Naive thymus-derived CD4-positive, alpha-beta T cell (primary cell): ENCODE measurements at regions not wholly inside any gene's neighbourhood (a gene's known extent, or its start where the extent isn't known, plus 50 kb on each side); places are given as distances from the start of the nearest gene placed in this dataset.

Experiments
- ATAC-seq: fragments of 150-1000 bp; cut with Tn5 transposase; 2 replicates; pipeline ENCODE4 v1.10.0; 2021; ENCODE audit warnings: mild to moderate bottlenecking, moderate library complexity
- CTCF ChIA-PET: fragments of 350-600 bp; sonication (Branson Sonifier 250); formaldehyde crosslinking; loops from one replicate; lab custom pipeline; 2021; ENCODE audit warnings: antibody characterized with exemption; lab: Charles Lee
- POLR2A ChIA-PET: fragments of 350-600 bp; sonication (Branson Sonifier 250); formaldehyde crosslinking; loops from one replicate; lab custom pipeline; 2021; ENCODE audit warnings: antibody characterized with exemption, inconsistent platforms; lab: Charles Lee
- DNase-seq, 9 donors: peaks; one replicate each; pipeline versions ENCODE4 v3.0.0 to v3.0.0-alpha.2; 2020 to 2022; ENCODE audit warnings: mixed read lengths in 1 of 9
- H3K27ac ChIP-seq: one replicate; pipeline ENCODE4 v1.7.0; 2013; ENCODE audit warnings: mild to moderate bottlenecking, low read depth, low read length, moderate library complexity
- H3K27me3 ChIP-seq, 2 donors: one replicate each; pipeline ENCODE4 v1.7.0; 2013; ENCODE audit warnings: low read length in 2 of 2, mild to moderate bottlenecking in 2 of 2, moderate library complexity in 2 of 2; ENCODE audit not compliant: control insufficient read depth in 2 of 2, insufficient read depth in 2 of 2
- H3K36me3 ChIP-seq, 3 experiments: 1 replicate in 2 of 3; 2 replicates in 1 of 3; pipeline ENCODE4 v1.7.0; 2013; ENCODE audit warnings: low read length in 3 of 3, mild to moderate bottlenecking in 3 of 3, moderate library complexity in 1 of 3; ENCODE audit not compliant: insufficient read depth in 3 of 3, control insufficient read depth in 2 of 3
- H3K4me1 ChIP-seq, 2 donors: one replicate each; pipeline ENCODE4 v1.7.0; 2013; ENCODE audit warnings: low read length in 2 of 2, mild to moderate bottlenecking in 2 of 2, moderate library complexity in 1 of 2; ENCODE audit not compliant: control insufficient read depth in 2 of 2, insufficient read depth in 2 of 2
- H3K4me3 ChIP-seq: 2 replicates; pipeline ENCODE4 v1.7.0; 2013; ENCODE audit warnings: mild to moderate bottlenecking, low read length
- H3K9me3 ChIP-seq, 3 experiments: 1 replicate in 2 of 3; 2 replicates in 1 of 3; pipeline ENCODE4 v1.7.0; 2013; ENCODE audit warnings: low read length in 3 of 3; ENCODE audit not compliant: control insufficient read depth in 2 of 3
- H3K27ac Mint-ChIP-seq, 9 donors: one replicate each; pipeline ENCODE4 v1.8.0; 2020 to 2022; ENCODE audit warnings: mixed read lengths in 9 of 9, mild to moderate bottlenecking in 8 of 9, moderate library complexity in 5 of 9, inconsistent platforms in 2 of 9
- H3K27me3 Mint-ChIP-seq, 5 donors: one replicate each; pipeline ENCODE4 v1.8.0; 2021 to 2022; ENCODE audit warnings: mixed read lengths in 5 of 5, mild to moderate bottlenecking in 1 of 5
- H3K36me3 Mint-ChIP-seq, 5 donors: one replicate each; pipeline ENCODE4 v1.8.0; 2020 to 2022; ENCODE audit warnings: mixed read lengths in 5 of 5, mild to moderate bottlenecking in 3 of 5, inconsistent platforms in 1 of 5
- H3K4me1 Mint-ChIP-seq, 7 donors: one replicate each; pipeline ENCODE4 v1.8.0; 2020 to 2022; ENCODE audit warnings: mixed read lengths in 7 of 7, mild to moderate bottlenecking in 3 of 7, inconsistent platforms in 1 of 7
- H3K4me3 Mint-ChIP-seq, 10 donors: one replicate each; pipeline ENCODE4 v1.8.0; 2020 to 2022; ENCODE audit warnings: mild to moderate bottlenecking in 10 of 10, mixed read lengths in 10 of 10, moderate library complexity in 6 of 10, inconsistent platforms in 2 of 10
- H3K9me3 Mint-ChIP-seq, 11 donors: one replicate each; pipeline ENCODE4 v1.8.0; 2020 to 2022; ENCODE audit warnings: mixed read lengths in 11 of 11, mild to moderate bottlenecking in 4 of 11, inconsistent platforms in 1 of 11, moderate library complexity in 1 of 11
- intact Hi-C, 2 donors: fragments of 100-400 bp; cut with micrococcal nuclease; formaldehyde crosslinking; loops; one replicate each; pipeline ENCODE4 v1.15.1; 2023

DNA sequence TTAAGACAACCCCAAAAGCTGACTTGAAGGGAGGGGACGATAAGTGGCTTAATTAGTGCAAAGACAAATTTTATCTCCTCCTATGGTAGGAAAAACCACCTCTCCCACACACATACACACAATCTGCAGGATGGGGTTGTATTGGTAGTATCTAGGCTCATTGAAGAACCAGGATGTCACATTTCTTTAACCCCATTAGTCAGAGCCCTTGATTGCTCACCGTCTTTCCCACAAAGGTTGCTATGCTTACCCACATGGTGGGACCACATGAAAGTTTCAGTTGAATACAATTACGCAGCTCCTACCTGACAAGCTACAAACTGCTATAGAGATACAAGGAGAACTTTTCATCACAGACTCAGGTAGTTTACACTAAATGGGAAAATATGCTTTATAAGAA is 765.0 kb upstream of the CELF4 start:
- Mint-ChIP-seq H3K27ac (no peak overlapping the region), H3K4me1 (no peaks in the 10 kb centered on the region), H3K4me3 (no peak overlapping the region), H3K9me3 (peaks cover 0 to 9% (median 0%) of the 10 kb centered on the region in 11 donors), H3K36me3 (no peaks in the 10 kb centered on the region), H3K27me3 (no peaks in the 10 kb centered on the region)
- ATAC-seq (no peak), DNase-seq (no peak)
- Histone ChIP-seq H3K36me3 (no peaks in the 10 kb centered on the region), H3K4me3 (no peak overlapping the region), H3K4me1 (no peaks in the 10 kb centered on the region), H3K9me3 (no peaks in the 10 kb centered on the region), H3K27ac (no peak overlapping the region), H3K27me3 (no peaks in the 10 kb centered on the region)
- intact Hi-C loops: no loop called here
- ChIA-PET POLR2A (no interaction called here), CTCF (no interaction called here)

DNA sequence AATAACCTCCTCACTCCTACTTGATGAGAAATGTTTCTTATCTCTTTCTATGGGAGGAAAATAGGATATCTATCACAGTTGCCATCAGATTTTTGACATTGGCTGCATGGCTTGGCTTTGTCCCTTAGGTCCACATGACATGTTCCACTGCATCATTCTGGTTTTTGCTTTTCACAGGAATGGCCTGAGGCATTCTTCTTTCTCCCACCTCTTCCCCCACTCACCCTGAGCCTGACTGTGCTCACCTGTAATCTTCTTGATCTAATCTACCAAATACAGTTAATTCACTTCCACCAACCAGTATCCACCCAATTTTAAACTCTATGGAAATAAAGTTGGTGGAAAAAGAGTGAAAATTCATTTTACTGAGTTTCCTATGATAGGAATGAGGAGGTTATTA is 763.5 kb upstream of the CELF4 start:
- CTCF ChIA-PET: no interaction called here
- peaks cover 0 to 1% (median 0%) of the 10 kb centered on the region in 7 donors for H3K4me1 Mint-ChIP-seq
- DNase-seq (no peak), ATAC-seq (no peak)
- H3K4me3 ChIP-seq: no peak overlapping the region
- intact Hi-C loops: no loop called here
- no peaks in the 10 kb centered on the region for H3K36me3 Mint-ChIP-seq
- H3K27me3 ChIP-seq: no peaks in the 10 kb centered on the region
- POLR2A ChIA-PET: no interaction called here
- H3K27ac ChIP-seq: no peak overlapping the region
- H3K9me3 Mint-ChIP-seq: peaks cover 0 to 8% (median 2%) of the 10 kb centered on the region in 11 donors
- no peaks in the 10 kb centered on the region for H3K27me3 Mint-ChIP-seq
- no peaks in the 10 kb centered on the region for H3K9me3 ChIP-seq
- no peaks in the 10 kb centered on the region for H3K36me3 ChIP-seq
- H3K4me1 ChIP-seq: no peaks in the 10 kb centered on the region
- no peak overlapping the region for H3K4me3 Mint-ChIP-seq
- no peak overlapping the region for H3K27ac Mint-ChIP-seq

DNA sequence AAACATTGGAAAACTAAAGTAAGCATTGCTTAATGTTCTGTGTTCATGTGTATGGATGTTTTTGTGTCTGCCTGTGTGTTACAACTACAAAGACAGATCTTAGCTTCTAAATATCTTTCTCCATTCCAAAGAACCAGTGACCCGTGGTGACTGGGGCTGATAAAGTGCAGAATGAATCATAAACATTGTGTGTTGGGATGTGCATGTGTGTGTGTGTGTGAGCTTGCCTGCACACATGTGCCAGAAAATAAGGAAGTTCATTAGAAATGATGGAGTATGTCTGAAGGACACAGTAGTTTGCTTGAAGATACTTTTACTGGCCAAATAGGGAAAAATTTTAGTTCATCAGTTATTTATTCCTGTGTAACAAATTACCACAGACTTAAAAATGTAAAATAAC is 756.6 kb upstream of the CELF4 start:
- ATAC-seq: no peak
- no peak overlapping the region for H3K4me3 ChIP-seq
- no peaks in the 10 kb centered on the region for H3K27me3 ChIP-seq
- H3K27ac Mint-ChIP-seq: no peak overlapping the region
- H3K4me1 ChIP-seq: no peaks in the 10 kb centered on the region
- H3K9me3 Mint-ChIP-seq: peaks cover 0 to 8% (median 0%) of the 10 kb centered on the region in 11 donors
- H3K36me3 ChIP-seq: no peaks in the 10 kb centered on the region
- peaks cover 0 to 1% (median 0%) of the 10 kb centered on the region in 7 donors for H3K4me1 Mint-ChIP-seq
- no peaks in the 10 kb centered on the region for H3K36me3 Mint-ChIP-seq
- POLR2A ChIA-PET: no interaction called here
- no peak overlapping the region for H3K4me3 Mint-ChIP-seq
- H3K27me3 Mint-ChIP-seq: no peaks in the 10 kb centered on the region
- DNase-seq: no peak
- no peak overlapping the region for H3K27ac ChIP-seq
- intact Hi-C loops: no loop called here
- H3K9me3 ChIP-seq: no peaks in the 10 kb centered on the region
- CTCF ChIA-PET: no interaction called here

DNA sequence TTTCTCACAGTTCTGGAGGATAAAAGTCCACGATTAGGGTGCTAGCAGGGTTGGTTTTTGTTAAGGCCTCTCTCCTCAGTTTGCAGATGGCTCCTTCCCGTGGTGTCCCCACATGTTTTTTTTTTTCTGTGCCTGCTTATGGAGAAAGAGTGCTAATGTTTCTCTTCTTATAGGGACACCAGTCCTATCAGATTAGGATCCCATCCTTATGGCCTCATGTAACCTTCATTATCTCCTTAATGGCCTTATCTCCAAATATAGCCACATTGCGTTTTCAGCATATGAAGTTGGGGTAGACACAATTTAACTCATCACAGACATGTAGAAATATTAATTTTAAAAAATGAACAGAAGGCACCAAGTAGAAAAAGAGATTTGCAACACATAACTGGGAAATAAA is 755.7 kb upstream of the CELF4 start:
- Histone ChIP-seq H3K4me3 (no peak overlapping the region), H3K27me3 (no peaks in the 10 kb centered on the region), H3K27ac (no peak overlapping the region), H3K4me1 (no peaks in the 10 kb centered on the region), H3K9me3 (no peaks in the 10 kb centered on the region), H3K36me3 (no peaks in the 10 kb centered on the region)
- DNase-seq: no peak
- no peak overlapping the region for H3K27ac Mint-ChIP-seq
- H3K36me3 Mint-ChIP-seq: no peaks in the 10 kb centered on the region
- H3K4me1 Mint-ChIP-seq: peaks cover 0 to 1% (median 0%) of the 10 kb centered on the region in 7 donors
- ATAC-seq: no peak
- H3K9me3 Mint-ChIP-seq: peaks cover 0 to 8% (median 0%) of the 10 kb centered on the region in 11 donors
- CTCF ChIA-PET: no interaction called here
- POLR2A ChIA-PET: no interaction called here
- H3K27me3 Mint-ChIP-seq: no peaks in the 10 kb centered on the region
- intact Hi-C loops: no loop called here
- H3K4me3 Mint-ChIP-seq: no peak overlapping the region

DNA sequence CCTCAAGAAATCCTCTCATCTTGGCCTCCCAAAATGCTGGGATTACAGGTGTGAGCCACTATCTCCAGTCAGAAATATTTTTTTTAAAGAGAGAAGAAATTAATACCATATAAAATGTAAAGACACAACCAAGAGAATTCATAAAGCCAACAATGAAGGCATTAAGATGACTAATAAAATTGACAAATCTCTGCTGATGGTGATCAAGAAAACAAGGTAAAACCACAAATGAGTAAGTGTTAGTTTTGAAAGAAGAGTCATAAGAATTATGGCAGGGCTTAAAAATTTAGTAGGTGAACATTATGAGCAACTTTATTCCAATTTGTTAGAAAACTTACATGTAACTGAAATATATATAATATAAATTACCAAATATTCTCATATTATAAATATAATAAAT is 752.8 kb upstream of the CELF4 start:
- ChIA-PET POLR2A (no interaction called here), CTCF (no interaction called here)
- Histone ChIP-seq H3K27ac (no peak overlapping the region), H3K4me1 (no peaks in the 10 kb centered on the region), H3K36me3 (no peaks in the 10 kb centered on the region), H3K27me3 (no peaks in the 10 kb centered on the region), H3K9me3 (no peaks in the 10 kb centered on the region), H3K4me3 (no peak overlapping the region)
- intact Hi-C loops: no loop called here
- Mint-ChIP-seq H3K9me3 (peaks cover 0 to 5% (median 0%) of the 10 kb centered on the region in 11 donors), H3K27ac (no peak overlapping the region), H3K4me3 (no peak overlapping the region), H3K4me1 (no peaks in the 10 kb centered on the region), H3K27me3 (no peaks in the 10 kb centered on the region), H3K36me3 (no peaks in the 10 kb centered on the region)
- no peak for DNase-seq
- no peak for ATAC-seq

DNA sequence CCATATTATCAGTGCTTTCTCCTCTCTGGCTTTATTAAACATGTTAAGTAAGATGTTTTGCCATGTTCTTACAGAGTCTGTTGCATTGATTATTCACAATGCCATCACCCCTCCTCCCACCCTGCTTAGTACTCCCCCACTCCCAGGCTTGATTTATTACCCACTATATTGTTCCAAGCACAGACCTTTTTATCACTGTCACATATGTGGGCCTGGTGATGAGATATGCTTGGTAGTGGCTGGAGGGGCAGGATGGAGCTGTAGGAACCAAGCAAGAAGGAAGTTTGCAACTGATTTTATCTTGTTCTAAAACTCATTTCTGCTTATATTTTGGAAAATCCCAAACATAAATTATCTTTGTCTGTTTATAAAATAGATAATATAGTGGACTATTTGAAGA is 748.2 kb upstream of the CELF4 start:
- Histone ChIP-seq H3K4me1 (no peaks in the 10 kb centered on the region), H3K4me3 (no peak overlapping the region), H3K36me3 (no peaks in the 10 kb centered on the region), H3K27ac (no peak overlapping the region), H3K27me3 (no peaks in the 10 kb centered on the region), H3K9me3 (no peaks in the 10 kb centered on the region)
- peaks cover 0 to 13% (median 0%) of the 10 kb centered on the region in 11 donors for H3K9me3 Mint-ChIP-seq
- no peak overlapping the region for H3K27ac Mint-ChIP-seq
- no peaks in the 10 kb centered on the region for H3K36me3 Mint-ChIP-seq
- H3K27me3 Mint-ChIP-seq: no peaks in the 10 kb centered on the region
- ATAC-seq (no peak), DNase-seq (no peak)
- CTCF ChIA-PET: no interaction called here
- H3K4me3 Mint-ChIP-seq: no peak overlapping the region
- H3K4me1 Mint-ChIP-seq: no peaks in the 10 kb centered on the region
- intact Hi-C loops: no loop called here
- POLR2A ChIA-PET: no interaction called here

DNA sequence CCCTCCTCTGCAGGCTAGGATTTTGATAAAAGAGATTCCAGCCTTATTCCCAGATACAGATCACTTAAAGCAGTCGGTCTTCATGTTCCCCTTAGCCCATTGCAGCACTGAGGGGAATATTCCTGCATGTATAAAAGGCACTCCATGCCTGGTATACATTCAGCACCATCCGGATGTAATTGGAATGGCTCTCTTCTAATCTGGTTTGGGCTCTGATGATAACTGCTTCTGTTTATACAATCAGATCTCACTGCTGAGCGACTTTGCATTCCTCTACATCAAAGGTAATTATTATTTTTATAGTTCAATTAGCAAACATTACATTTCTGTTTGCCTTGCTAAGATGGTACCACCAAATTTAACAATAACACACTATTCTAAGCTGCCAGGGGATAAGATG is 746.9 kb upstream of the CELF4 start:
- ChIA-PET CTCF (no interaction called here), POLR2A (no interaction called here)
- ATAC-seq: no peak
- Histone ChIP-seq H3K4me1 (no peaks in the 10 kb centered on the region), H3K27ac (no peak overlapping the region), H3K9me3 (no peaks in the 10 kb centered on the region), H3K27me3 (no peaks in the 10 kb centered on the region), H3K4me3 (no peak overlapping the region), H3K36me3 (no peaks in the 10 kb centered on the region)
- H3K36me3 Mint-ChIP-seq: no peaks in the 10 kb centered on the region
- H3K9me3 Mint-ChIP-seq: peaks cover 0 to 13% (median 0%) of the 10 kb centered on the region in 11 donors
- intact Hi-C loops: no loop called here
- H3K4me1 Mint-ChIP-seq: no peaks in the 10 kb centered on the region
- H3K27ac Mint-ChIP-seq: no peak overlapping the region
- no peak overlapping the region for H3K4me3 Mint-ChIP-seq
- no peaks in the 10 kb centered on the region for H3K27me3 Mint-ChIP-seq
- DNase-seq: no peak
